ENCODE measurements at regions not wholly inside any gene's neighbourhood (a gene's known extent, or its start where the extent isn't known, plus 50 kb on each side); places are given as distances from the start of the nearest gene placed in this dataset.
"Not testable (repeated sequence)": the region's sequence is repeated elsewhere in the genome, so short reads cannot be mapped to it uniquely, and the experiment has no call there.

- FAIRE-seq: not testable (repeated sequence)
Measured at GRCh38 chr1:761791-762190, 75.3 kb upstream of the OR4F16 start.

GRCh38 chr1:771449-771848, 85.0 kb upstream of the OR4F16 start:
- not testable (repeated sequence) for FAIRE-seq

- FAIRE-seq: not testable (repeated sequence)
Measured at GRCh38 chr1:777480-778180, 91.2 kb upstream of the OR4F16 start.

GRCh38 chr1:778451-779278, 92.2 kb upstream of the OR4F16 start:
- FAIRE-seq: peak; percentile 18

GRCh38 chr1:779621-780020, 93.2 kb upstream of the OR4F16 start:
- FAIRE-seq: not testable (repeated sequence)

GRCh38 chr1:788835-789234, 102.4 kb upstream of the OR4F16 start:
- no peak for FAIRE-seq

GRCh38 chr1:789606-790005, 103.2 kb upstream of the OR4F16 start:
- FAIRE-seq: not testable (repeated sequence)

- not testable (repeated sequence) for FAIRE-seq
Measured at GRCh38 chr1:790388-790930, 104.0 kb upstream of the OR4F16 start.

- not testable (repeated sequence) for FAIRE-seq
Measured at GRCh38 chr1:794310-794709, 107.9 kb upstream of the OR4F16 start.

GRCh38 chr1:794918-795584, 108.6 kb upstream of the OR4F16 start:
- not testable (repeated sequence) for FAIRE-seq

GRCh38 chr1:797649-798048, 111.2 kb upstream of the OR4F16 start:
- not testable (repeated sequence) for FAIRE-seq

GRCh38 chr1:800397-800796, 113.9 kb upstream of the OR4F16 start:
- FAIRE-seq: not testable (repeated sequence)

GRCh38 chr1:804378-805115, 118.1 kb upstream of the OR4F16 start:
- not testable (repeated sequence) for FAIRE-seq

GRCh38 chr1:805310-805709, 118.4 kb upstream of the SAMD11 start:
- FAIRE-seq: not testable (repeated sequence)

- not testable (repeated sequence) for FAIRE-seq
Measured at GRCh38 chr1:807066-807465, 116.7 kb upstream of the SAMD11 start.

GRCh38 chr1:807699-808390, 115.9 kb upstream of the SAMD11 start:
- not testable (repeated sequence) for FAIRE-seq

- not testable (repeated sequence) for FAIRE-seq
Measured at GRCh38 chr1:810949-811348, 112.8 kb upstream of the SAMD11 start.

- not testable (repeated sequence) for FAIRE-seq
Measured at GRCh38 chr1:812535-813127, 111.1 kb upstream of the SAMD11 start.

- FAIRE-seq: not testable (repeated sequence)
Measured at GRCh38 chr1:814543-814942, 109.2 kb upstream of the SAMD11 start.

- peak; percentile 86 for FAIRE-seq
Measured at GRCh38 chr1:815147-815922, 108.4 kb upstream of the SAMD11 start.
